SKM-1 (cell line): ENCODE measurements at regions not wholly inside any gene's neighbourhood (a gene's known extent, or its start where the extent isn't known, plus 50 kb on each side); places are given as distances from the start of the nearest gene placed in this dataset.

Source experiments
- DNase-seq: peaks from one replicate; lab custom pipeline; 2025; ENCODE audit not compliant: unreplicated experiment; lab: John Stamatoyannopoulos, UW

- peak; percentile 30 for DNase-seq
Observed at GRCh38 chr14:42322531-42323284, 716.0 kb downstream of the LRFN5 start.

GRCh38 chr14:42319996-42320395 is 713.3 kb downstream of the LRFN5 start:
- no peak for DNase-seq

GRCh38 chr14:42316693-42317092 is 710.0 kb downstream of the LRFN5 start:
- DNase-seq = no peak

GRCh38 chr14:42311876-42312275 is 705.2 kb downstream of the LRFN5 start:
- DNase-seq = no peak

GRCh38 chr14:42307239-42307825 is 700.7 kb downstream of the LRFN5 start:
- DNase-seq = no peak

- no peak for DNase-seq
Observed at GRCh38 chr14:42299692-42300091, 693.0 kb downstream of the LRFN5 start.

GRCh38 chr14:42293180-42293579 is 686.5 kb downstream of the LRFN5 start:
- DNase-seq = no peak

GRCh38 chr14:42277840-42278239 is 671.2 kb downstream of the LRFN5 start:
- DNase-seq = no peak

- no peak for DNase-seq
Observed at GRCh38 chr14:42269234-42269633, 662.6 kb downstream of the LRFN5 start.

GRCh38 chr14:42248131-42248530 is 641.5 kb downstream of the LRFN5 start:
- no peak for DNase-seq

GRCh38 chr14:42241101-42241500 is 634.4 kb downstream of the LRFN5 start:
- DNase-seq = no peak

- no peak for DNase-seq
Observed at GRCh38 chr14:42229976-42230375, 623.3 kb downstream of the LRFN5 start.

- no peak for DNase-seq
Observed at GRCh38 chr14:42229294-42229693, 622.6 kb downstream of the LRFN5 start.

- DNase-seq = no peak
Observed at GRCh38 chr14:42228611-42229010, 621.9 kb downstream of the LRFN5 start.

GRCh38 chr14:42224053-42224888 is 617.6 kb downstream of the LRFN5 start:
- DNase-seq = peak; percentile 1

- DNase-seq = no peak
Observed at GRCh38 chr14:42222924-42223471, 616.3 kb downstream of the LRFN5 start.

GRCh38 chr14:42214981-42215491 is 608.4 kb downstream of the LRFN5 start:
- no peak for DNase-seq

GRCh38 chr14:42200957-42201356 is 594.3 kb downstream of the LRFN5 start:
- DNase-seq = no peak

- no peak for DNase-seq
Observed at GRCh38 chr14:42198010-42198409, 591.3 kb downstream of the LRFN5 start.

- no peak for DNase-seq
Observed at GRCh38 chr14:42192738-42193653, 586.3 kb downstream of the LRFN5 start.
